ENCODE measurements at regions not wholly inside any gene's neighbourhood (a gene's known extent, or its start where the extent isn't known, plus 50 kb on each side); places are given as distances from the start of the nearest gene placed in this dataset.

- DNase-seq (no peak), ATAC-seq (ENCODE audit: low read depth in 2 of 2) (no peak)
- Mint-ChIP-seq H3K4me3 (peak overlapping the region in 1 of 8 donors; percentile 10), H3K9me3 (no peaks in the 10 kb centered on the region), H3K36me3 (no peaks in the 10 kb centered on the region), H3K27me3 (peaks cover 4 to 27% (median 4%) of the 10 kb centered on the region in 3 donors), H3K4me1 (peaks cover 5 to 11% (median 10%) of the 10 kb centered on the region in 3 donors), H3K27ac (peak overlapping the region in 4 of 6 donors; percentile 8 to 75 (median 56))
Observed at GRCh38 chr13:24052547-24053518, 107.7 kb upstream of the SPATA13 start.

GRCh38 chr13:24053519-24054251, 106.8 kb upstream of the SPATA13 start:
- ATAC-seq (ENCODE audit: low read depth in 2 of 2) (peak; percentile 94 to 95), DNase-seq (peak; percentile 68)
- peak overlapping the region in 4 of 6 donors; percentile 8 to 83 (median 64) for H3K27ac Mint-ChIP-seq
- peaks cover 5 to 11% (median 10%) of the 10 kb centered on the region in 3 donors for H3K4me1 Mint-ChIP-seq
- no peaks in the 10 kb centered on the region for H3K9me3 Mint-ChIP-seq
- peaks cover 4 to 32% (median 4%) of the 10 kb centered on the region in 3 donors for H3K27me3 Mint-ChIP-seq
- peak overlapping the region in 1 of 8 donors; percentile 10 for H3K4me3 Mint-ChIP-seq
- no peaks in the 10 kb centered on the region for H3K36me3 Mint-ChIP-seq

GRCh38 chr13:24056616-24057137, 103.8 kb upstream of the SPATA13 start:
- H3K4me3 Mint-ChIP-seq: no peak overlapping the region
- no peak for DNase-seq
- no peaks in the 10 kb centered on the region for H3K36me3 Mint-ChIP-seq
- ATAC-seq (ENCODE audit: low read depth in 2 of 2): no peak
- no peaks in the 10 kb centered on the region for H3K9me3 Mint-ChIP-seq
- peaks cover 6 to 19% (median 13%) of the 10 kb centered on the region in 3 donors for H3K4me1 Mint-ChIP-seq
- peaks cover 4 to 24% (median 8%) of the 10 kb centered on the region in 3 donors for H3K27me3 Mint-ChIP-seq
- H3K27ac Mint-ChIP-seq: no peak overlapping the region

- Mint-ChIP-seq H3K4me3 (no peak overlapping the region), H3K27me3 (peaks cover 6 to 37% (median 8%) of the 10 kb centered on the region in 3 donors), H3K9me3 (no peaks in the 10 kb centered on the region), H3K4me1 (peaks cover 1 to 8% (median 3%) of the 10 kb centered on the region in 3 donors), H3K27ac (no peak overlapping the region), H3K36me3 (no peaks in the 10 kb centered on the region)
- ATAC-seq (ENCODE audit: low read depth in 2 of 2) (no peak), DNase-seq (no peak)
Observed at GRCh38 chr13:24060993-24061392, 99.5 kb upstream of the SPATA13 start.

- Mint-ChIP-seq H3K36me3 (no peaks in the 10 kb centered on the region), H3K4me3 (no peak overlapping the region), H3K27ac (peak overlapping the region in 1 of 6 donors; percentile 14), H3K4me1 (peaks cover 1 to 8% (median 3%) of the 10 kb centered on the region in 3 donors), H3K9me3 (peaks cover 0 to 3% (median 0%) of the 10 kb centered on the region in 7 donors), H3K27me3 (peaks cover 6 to 26% (median 8%) of the 10 kb centered on the region in 3 donors)
- DNase-seq (no peak), ATAC-seq (ENCODE audit: low read depth in 2 of 2) (no peak)
Observed at GRCh38 chr13:24063281-24063877, 97.1 kb upstream of the SPATA13 start.

GRCh38 chr13:24064371-24064770, 96.1 kb upstream of the SPATA13 start:
- Mint-ChIP-seq H3K36me3 (no peaks in the 10 kb centered on the region), H3K27ac (peak overlapping the region in 1 of 6 donors; percentile 75), H3K9me3 (peaks cover 0 to 3% (median 0%) of the 10 kb centered on the region in 7 donors), H3K27me3 (peaks cover 4 to 26% (median 6%) of the 10 kb centered on the region in 3 donors), H3K4me1 (peaks cover 0 to 6% (median under 1%) of the 10 kb centered on the region in 3 donors), H3K4me3 (no peak overlapping the region)
- no peak for ATAC-seq (ENCODE audit: low read depth in 2 of 2)
- no peak for DNase-seq

GRCh38 chr13:24065176-24065575, 95.3 kb upstream of the SPATA13 start:
- ATAC-seq (ENCODE audit: low read depth in 2 of 2) (no peak), DNase-seq (no peak)
- H3K36me3 Mint-ChIP-seq: no peaks in the 10 kb centered on the region
- no peak overlapping the region for H3K4me3 Mint-ChIP-seq
- H3K9me3 Mint-ChIP-seq: peaks cover 0 to 3% (median 0%) of the 10 kb centered on the region in 7 donors
- no peaks in the 10 kb centered on the region for H3K4me1 Mint-ChIP-seq
- no peak overlapping the region for H3K27ac Mint-ChIP-seq
- peaks cover 4 to 31% (median 6%) of the 10 kb centered on the region in 3 donors for H3K27me3 Mint-ChIP-seq

- no peak overlapping the region for H3K27ac Mint-ChIP-seq
- ATAC-seq (ENCODE audit: low read depth in 2 of 2): no peak
- H3K4me1 Mint-ChIP-seq: no peaks in the 10 kb centered on the region
- H3K9me3 Mint-ChIP-seq: peaks cover 0 to 3% (median 0%) of the 10 kb centered on the region in 7 donors
- no peak overlapping the region for H3K4me3 Mint-ChIP-seq
- H3K27me3 Mint-ChIP-seq: peaks cover 8 to 41% (median 14%) of the 10 kb centered on the region in 3 donors
- no peaks in the 10 kb centered on the region for H3K36me3 Mint-ChIP-seq
- no peak for DNase-seq
Observed at GRCh38 chr13:24066405-24067295, 93.9 kb upstream of the SPATA13 start.

- Mint-ChIP-seq H3K4me1 (no peaks in the 10 kb centered on the region), H3K9me3 (peaks cover 0 to 3% (median 0%) of the 10 kb centered on the region in 7 donors), H3K27me3 (peaks cover 8 to 39% (median 8%) of the 10 kb centered on the region in 3 donors), H3K36me3 (no peaks in the 10 kb centered on the region), H3K4me3 (no peak overlapping the region), H3K27ac (peak overlapping the region in 1 of 6 donors; percentile 28)
- ATAC-seq (ENCODE audit: low read depth in 2 of 2): no peak
- no peak for DNase-seq
Observed at GRCh38 chr13:24068472-24068871, 92.0 kb upstream of the SPATA13 start.

GRCh38 chr13:24071016-24071415, 89.5 kb upstream of the SPATA13 start:
- ATAC-seq (ENCODE audit: low read depth in 2 of 2) (no peak), DNase-seq (no peak)
- Mint-ChIP-seq H3K27ac (no peak overlapping the region), H3K27me3 (peaks cover 4 to 31% (median 8%) of the 10 kb centered on the region in 3 donors), H3K9me3 (peaks cover 0 to 3% (median 0%) of the 10 kb centered on the region in 7 donors), H3K36me3 (no peaks in the 10 kb centered on the region), H3K4me3 (no peak overlapping the region), H3K4me1 (no peaks in the 10 kb centered on the region)

- Mint-ChIP-seq H3K27ac (no peak overlapping the region), H3K4me3 (no peak overlapping the region), H3K9me3 (peaks cover 0 to 3% (median 0%) of the 10 kb centered on the region in 7 donors), H3K27me3 (peaks cover 4 to 36% (median 8%) of the 10 kb centered on the region in 3 donors), H3K36me3 (no peaks in the 10 kb centered on the region), H3K4me1 (no peaks in the 10 kb centered on the region)
- DNase-seq (no peak), ATAC-seq (ENCODE audit: low read depth in 2 of 2) (no peak)
Observed at GRCh38 chr13:24071423-24072075, 89.0 kb upstream of the SPATA13 start.

GRCh38 chr13:24073657-24074056, 86.9 kb upstream of the SPATA13 start:
- ATAC-seq (ENCODE audit: low read depth in 2 of 2): no peak
- Mint-ChIP-seq H3K27me3 (peaks cover 4 to 32% (median 8%) of the 10 kb centered on the region in 3 donors), H3K4me3 (no peak overlapping the region), H3K36me3 (no peaks in the 10 kb centered on the region), H3K27ac (no peak overlapping the region), H3K9me3 (no peaks in the 10 kb centered on the region), H3K4me1 (no peaks in the 10 kb centered on the region)
- DNase-seq: no peak

Measured in naive B cell (primary cell).